GM12864 (cell line): ENCODE measurements at regions not wholly inside any gene's neighbourhood (a gene's known extent, or its start where the extent isn't known, plus 50 kb on each side); places are given as distances from the start of the nearest gene placed in this dataset.

ENCODE experiments used
- DNase-seq: peaks from one replicate; pipeline ENCODE4 v3.0.0-alpha.2; 2011; ENCODE audit warnings: low read depth
- H3K4me3 ChIP-seq: 2 replicates; pipeline ENCODE4 v1.5.1; 2011; ENCODE audit warnings: mild to moderate bottlenecking, low read depth, low read length, control low read depth
- TF ChIP-seq, protein P1 (sequence below): IDR thresholded peaks from 2 replicates; pipeline ENCODE4 v1.5.1; 2011; ENCODE audit warnings: low read depth, mild to moderate bottlenecking, moderate library complexity, low read length, control low read depth, inconsistent platforms; ENCODE audit errors: missing control alignments

- no peak overlapping the region for H3K4me3 ChIP-seq
- TF ChIP-seq, protein P1, sequence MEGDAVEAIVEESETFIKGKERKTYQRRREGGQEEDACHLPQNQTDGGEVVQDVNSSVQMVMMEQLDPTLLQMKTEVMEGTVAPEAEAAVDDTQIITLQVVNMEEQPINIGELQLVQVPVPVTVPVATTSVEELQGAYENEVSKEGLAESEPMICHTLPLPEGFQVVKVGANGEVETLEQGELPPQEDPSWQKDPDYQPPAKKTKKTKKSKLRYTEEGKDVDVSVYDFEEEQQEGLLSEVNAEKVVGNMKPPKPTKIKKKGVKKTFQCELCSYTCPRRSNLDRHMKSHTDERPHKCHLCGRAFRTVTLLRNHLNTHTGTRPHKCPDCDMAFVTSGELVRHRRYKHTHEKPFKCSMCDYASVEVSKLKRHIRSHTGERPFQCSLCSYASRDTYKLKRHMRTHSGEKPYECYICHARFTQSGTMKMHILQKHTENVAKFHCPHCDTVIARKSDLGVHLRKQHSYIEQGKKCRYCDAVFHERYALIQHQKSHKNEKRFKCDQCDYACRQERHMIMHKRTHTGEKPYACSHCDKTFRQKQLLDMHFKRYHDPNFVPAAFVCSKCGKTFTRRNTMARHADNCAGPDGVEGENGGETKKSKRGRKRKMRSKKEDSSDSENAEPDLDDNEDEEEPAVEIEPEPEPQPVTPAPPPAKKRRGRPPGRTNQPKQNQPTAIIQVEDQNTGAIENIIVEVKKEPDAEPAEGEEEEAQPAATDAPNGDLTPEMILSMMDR = no peak
- DNase-seq = no peak
Measured at GRCh38 chr3:106249159-106249558, 380.3 kb upstream of the CBLB start.

DNA sequence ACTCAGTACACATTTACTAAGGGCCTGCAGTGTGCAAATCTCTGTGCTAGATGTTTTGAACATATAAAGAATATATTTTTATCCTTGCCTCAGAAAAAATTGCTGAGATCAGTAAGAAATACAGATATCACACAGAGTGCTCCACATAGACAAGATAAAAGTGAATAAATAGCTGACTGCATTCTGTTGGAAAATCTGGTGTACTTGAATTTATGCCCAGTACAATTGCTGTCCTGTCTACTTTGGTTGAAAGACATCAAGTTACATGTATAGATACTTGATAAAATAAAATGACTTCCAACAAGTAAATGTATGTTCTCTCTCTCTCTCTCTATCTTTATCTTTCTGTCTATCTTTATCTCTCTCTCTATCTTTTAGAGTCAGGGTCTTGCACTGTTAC, 381.2 kb upstream of the CBLB start:
- H3K4me3 ChIP-seq = no peak overlapping the region
- DNase-seq = no peak
- TF ChIP-seq, protein P1 = no peak

- no peak overlapping the region for H3K4me3 ChIP-seq
- DNase-seq = no peak
- TF ChIP-seq, protein P1 = no peak
Measured at GRCh38 chr3:106251160-106251892, 382.5 kb upstream of the CBLB start.

- peak overlapping the region; percentile 77 for H3K4me3 ChIP-seq
- TF ChIP-seq, protein P1 = no peak
- DNase-seq = peak; percentile 97
Measured at GRCh38 chr3:106255870-106256248, 387.0 kb upstream of the CBLB start.

GRCh38 chr3:106256249-106256957, 387.6 kb upstream of the CBLB start:
- no peak for DNase-seq

DNA sequence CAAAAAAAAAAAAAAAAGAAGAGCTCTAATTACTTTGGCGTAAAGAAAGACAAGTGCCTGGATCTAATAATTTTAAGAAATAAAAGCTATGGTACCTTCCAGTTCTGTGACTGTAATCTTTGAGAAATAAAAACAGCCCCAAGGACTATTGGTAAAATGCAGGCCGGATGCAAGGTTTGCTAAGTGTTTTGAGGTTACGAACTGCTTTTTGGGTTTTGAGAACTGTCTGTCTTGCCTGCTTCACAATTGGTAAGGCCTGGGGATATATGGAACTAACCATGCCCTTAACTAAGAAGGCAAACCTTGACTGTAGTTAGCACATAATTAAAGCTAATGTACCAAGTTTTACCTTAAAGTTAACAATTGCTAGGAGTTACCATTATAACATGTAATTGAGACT, 388.4 kb upstream of the CBLB start:
- TF ChIP-seq, protein P1 = no peak
- peak overlapping the region; percentile 77 for H3K4me3 ChIP-seq
- no peak for DNase-seq

More at GRCh38 chr3:106256249-106256957, 387.6 kb upstream of the CBLB start:
- TF ChIP-seq, protein P1 = no peak
- H3K4me3 ChIP-seq = peak overlapping the region; percentile 77
